ENCODE measurements at regions not wholly inside any gene's neighbourhood (a gene's known extent, or its start where the extent isn't known, plus 50 kb on each side); places are given as distances from the start of the nearest gene placed in this dataset.

DNA sequence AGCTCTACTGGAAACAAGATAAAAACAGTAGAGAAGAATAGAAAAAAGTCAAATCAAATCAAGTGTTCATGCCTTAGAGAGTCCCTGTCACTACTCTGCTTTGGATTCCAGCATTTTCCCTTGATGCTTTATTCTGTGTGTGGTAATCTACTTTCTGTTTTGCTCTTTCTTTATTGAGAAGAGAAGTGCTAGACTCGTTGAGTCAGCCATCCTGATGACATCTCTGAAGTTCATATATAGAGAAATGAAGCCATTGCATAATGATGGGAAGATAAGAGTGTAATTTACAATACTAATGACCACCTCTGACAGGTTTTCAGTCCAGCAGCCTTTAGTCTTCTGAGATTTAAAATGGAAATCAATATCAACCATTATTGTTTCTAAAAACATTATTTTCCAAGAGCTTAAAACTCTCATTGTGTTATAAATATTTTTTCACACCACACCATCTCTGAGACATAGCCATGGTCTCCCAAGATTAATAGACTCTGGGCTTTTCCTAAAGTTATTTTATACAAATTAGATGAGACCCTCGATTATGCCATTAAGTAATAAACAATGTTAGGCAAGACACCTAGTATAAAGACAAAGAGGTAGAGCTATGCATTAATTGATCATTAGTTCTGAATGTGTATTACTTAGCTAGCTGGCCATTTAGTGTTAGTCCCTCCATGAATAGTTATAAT lies 679.0 kb upstream of the ACVR2A start:
- Histone ChIP-seq H3K4me3 (no peak overlapping the region), H3K27ac (no peak overlapping the region), H3K4me1 (no peaks in the 10 kb centered on the region), H3K9me3 (no peaks in the 10 kb centered on the region), H3K27me3 (ENCODE audit: insufficient read depth in 3 of 3, low read length in 2 of 3) (no peaks in the 10 kb centered on the region), H3K36me3 (ENCODE audit: insufficient read depth in 1 of 2, low read depth in 1 of 2) (no peaks in the 10 kb centered on the region)
- ATAC-seq (no peak), DNase-seq (no peak)
- WGBS, 3 donors = 53 to 59% (median 58%) methylated on average over 2 of the region's 2 CpGs
- intact Hi-C loops (cut with DNase I) = no loop called here
- TF ChIP-seq, protein P1, sequence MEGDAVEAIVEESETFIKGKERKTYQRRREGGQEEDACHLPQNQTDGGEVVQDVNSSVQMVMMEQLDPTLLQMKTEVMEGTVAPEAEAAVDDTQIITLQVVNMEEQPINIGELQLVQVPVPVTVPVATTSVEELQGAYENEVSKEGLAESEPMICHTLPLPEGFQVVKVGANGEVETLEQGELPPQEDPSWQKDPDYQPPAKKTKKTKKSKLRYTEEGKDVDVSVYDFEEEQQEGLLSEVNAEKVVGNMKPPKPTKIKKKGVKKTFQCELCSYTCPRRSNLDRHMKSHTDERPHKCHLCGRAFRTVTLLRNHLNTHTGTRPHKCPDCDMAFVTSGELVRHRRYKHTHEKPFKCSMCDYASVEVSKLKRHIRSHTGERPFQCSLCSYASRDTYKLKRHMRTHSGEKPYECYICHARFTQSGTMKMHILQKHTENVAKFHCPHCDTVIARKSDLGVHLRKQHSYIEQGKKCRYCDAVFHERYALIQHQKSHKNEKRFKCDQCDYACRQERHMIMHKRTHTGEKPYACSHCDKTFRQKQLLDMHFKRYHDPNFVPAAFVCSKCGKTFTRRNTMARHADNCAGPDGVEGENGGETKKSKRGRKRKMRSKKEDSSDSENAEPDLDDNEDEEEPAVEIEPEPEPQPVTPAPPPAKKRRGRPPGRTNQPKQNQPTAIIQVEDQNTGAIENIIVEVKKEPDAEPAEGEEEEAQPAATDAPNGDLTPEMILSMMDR (IDR thresholded peaks at IDR 0.05) = no peak

DNA sequence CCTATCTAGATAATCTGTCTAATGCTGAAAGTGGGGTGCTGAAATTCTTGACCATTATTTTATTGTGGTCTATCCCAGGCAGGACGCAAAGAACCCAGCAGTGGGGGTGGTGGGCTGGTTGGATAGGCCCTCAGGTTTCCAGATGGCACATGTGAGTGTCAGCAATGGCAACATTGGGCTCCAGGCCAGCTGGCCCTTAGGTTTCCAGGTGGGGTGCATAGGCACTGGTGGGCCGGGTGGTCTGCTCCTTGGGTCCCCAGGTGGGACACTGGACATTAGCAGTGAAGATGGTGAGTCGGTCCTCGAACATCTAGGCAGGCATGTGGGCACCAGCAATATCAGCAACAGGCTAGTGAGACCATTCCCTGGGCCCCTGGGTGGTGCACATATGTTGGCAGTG lies 680.3 kb upstream of the ACVR2A start:
- H3K9me3 ChIP-seq = no peaks in the 10 kb centered on the region
- WGBS, 3 donors = 92 to 95% (median 93%) methylated on average over 4 of the region's 4 CpGs
- DNase-seq (no peak), ATAC-seq (no peak)
- H3K4me1 ChIP-seq = no peaks in the 10 kb centered on the region
- no peaks in the 10 kb centered on the region for H3K36me3 ChIP-seq (ENCODE audit: insufficient read depth in 1 of 2, low read depth in 1 of 2)
- no peaks in the 10 kb centered on the region for H3K27me3 ChIP-seq (ENCODE audit: insufficient read depth in 3 of 3, low read length in 2 of 3)
- intact Hi-C loops (cut with DNase I) = no loop called here
- TF ChIP-seq, protein P1 (IDR thresholded peaks at IDR 0.05) = no peak
- no peak overlapping the region for H3K27ac ChIP-seq
- H3K4me3 ChIP-seq = no peak overlapping the region

DNA sequence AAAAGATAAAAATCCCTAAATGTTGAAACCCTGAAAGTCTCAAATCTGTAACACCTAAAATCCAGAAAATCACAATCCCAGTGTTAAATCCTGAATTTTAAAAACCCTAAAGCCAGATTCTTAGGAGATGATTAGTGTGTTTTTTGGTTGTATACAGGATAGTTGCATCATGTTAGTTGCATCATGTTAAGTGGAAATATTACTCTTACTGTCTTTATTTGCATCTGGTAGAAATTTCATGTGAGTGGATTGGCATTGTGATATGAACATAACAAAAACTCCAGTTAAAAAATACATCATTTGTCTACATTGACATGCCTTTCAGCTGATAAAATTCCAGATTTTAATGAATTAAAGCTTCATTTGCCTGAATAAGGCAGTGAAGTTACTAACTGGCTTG lies 683.1 kb upstream of the ACVR2A start:
- Histone ChIP-seq H3K4me3 (no peak overlapping the region), H3K9me3 (no peaks in the 10 kb centered on the region), H3K27ac (no peak overlapping the region), H3K27me3 (ENCODE audit: insufficient read depth in 3 of 3, low read length in 2 of 3) (no peaks in the 10 kb centered on the region), H3K4me1 (no peaks in the 10 kb centered on the region), H3K36me3 (ENCODE audit: insufficient read depth in 1 of 2, low read depth in 1 of 2) (no peaks in the 10 kb centered on the region)
- TF ChIP-seq, protein P1 (IDR thresholded peaks at IDR 0.05) = no peak
- DNase-seq = no peak
- intact Hi-C loops (cut with DNase I) = no loop called here
- no peak for ATAC-seq

DNA sequence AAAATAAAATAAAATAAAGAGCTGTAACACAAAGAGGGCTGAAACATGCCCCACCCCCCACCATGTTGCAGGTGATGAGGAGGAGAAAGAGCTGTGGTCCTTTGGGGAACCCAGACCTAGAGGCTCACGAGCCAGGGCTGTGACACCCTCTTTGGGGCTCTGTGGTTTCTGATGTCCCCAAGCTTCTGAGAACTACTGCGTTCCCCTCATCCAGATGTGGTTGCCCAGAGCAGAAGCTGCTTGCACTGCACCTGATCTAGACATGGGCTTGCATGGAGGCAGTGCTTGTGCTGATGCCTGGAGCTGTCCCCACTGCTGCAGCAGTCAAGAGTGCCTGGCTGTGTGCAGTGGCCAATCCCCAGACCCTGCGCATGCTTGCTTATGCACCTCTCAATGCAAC lies 687.9 kb upstream of the ACVR2A start:
- intact Hi-C loops (cut with DNase I) = no loop called here
- Histone ChIP-seq H3K4me1 (no peaks in the 10 kb centered on the region), H3K4me3 (no peak overlapping the region), H3K27me3 (ENCODE audit: insufficient read depth in 3 of 3, low read length in 2 of 3) (no peaks in the 10 kb centered on the region), H3K27ac (no peak overlapping the region), H3K36me3 (ENCODE audit: insufficient read depth in 1 of 2, low read depth in 1 of 2) (no peaks in the 10 kb centered on the region), H3K9me3 (no peaks in the 10 kb centered on the region)
- ATAC-seq (no peak), DNase-seq (no peak)
- WGBS, 3 donors = 88 to 98% (median 94%) methylated on average over 3 of the region's 3 CpGs
- TF ChIP-seq, protein P1 (IDR thresholded peaks at IDR 0.05) = no peak

GRCh38 chr2:147150241-147150635 lies 694.6 kb upstream of the ACVR2A start:
- no peaks in the 10 kb centered on the region for H3K4me1 ChIP-seq
- no peak for ATAC-seq
- TF ChIP-seq, protein P1 (IDR thresholded peaks at IDR 0.05) = no peak
- no peaks in the 10 kb centered on the region for H3K9me3 ChIP-seq
- H3K27ac ChIP-seq = no peak overlapping the region
- H3K27me3 ChIP-seq (ENCODE audit: insufficient read depth in 3 of 3, low read length in 2 of 3) = no peaks in the 10 kb centered on the region
- no peak overlapping the region for H3K4me3 ChIP-seq
- no peak for DNase-seq
- WGBS, 3 donors = 81 to 92% (median 84%) methylated on average over 4 of the region's 4 CpGs
- no peaks in the 10 kb centered on the region for H3K36me3 ChIP-seq (ENCODE audit: insufficient read depth in 1 of 2, low read depth in 1 of 2)
- intact Hi-C loops (cut with DNase I) = no loop called here

Data from psoas muscle (tissue), 7 donors.